H1 (cell line): ENCODE measurements at regions not wholly inside any gene's neighbourhood (a gene's known extent, or its start where the extent isn't known, plus 50 kb on each side); places are given as distances from the start of the nearest gene placed in this dataset.

Experiments used
- CTCF ChIA-PET: fragments of 300-600 bp; sonication (Branson Sonifier 250); formaldehyde crosslinking; loops from one replicate; lab custom pipeline; 2021; ENCODE audit not compliant: partially characterized antibody; lab: Charles Lee
- POLR2A ChIA-PET: fragments of 300-600 bp; sonication (Branson Sonifier 250); formaldehyde crosslinking; loops from one replicate; lab custom pipeline; 2021; ENCODE audit warnings: inconsistent platforms; ENCODE audit not compliant: partially characterized antibody; lab: Charles Lee
- DNase-seq, 2 experiments: peaks; one replicate each; pipeline versions ENCODE4 v3.0.0 to v3.0.0-alpha.2; 2010 to 2022; ENCODE audit warnings: low spot score in 2 of 2, low read depth in 1 of 2, mixed read lengths in 1 of 2
- FAIRE-seq: peaks from 2 replicates; lab custom pipeline; 2011; peaks lifted over from hg19 to GRCh38; lab: Jason Lieb, UNC
- H2AFZ ChIP-seq: 2 replicates; pipeline ENCODE4 v1.8.1; 2012; ENCODE audit warnings: low read length, inconsistent platforms
- H2AK5ac ChIP-seq: 2 replicates; pipeline ENCODE4 v1.6.1; 2013; ENCODE audit warnings: low read depth, low read length
- H2BK120ac ChIP-seq: replicated peaks from 2 replicates; pipeline ENCODE3; 2013; ENCODE audit warnings: low read depth, low read length, inconsistent platforms
- H2BK12ac ChIP-seq: 2 replicates; pipeline ENCODE4 v1.6.1; 2013; ENCODE audit warnings: low read depth, low read length
- H2BK15ac ChIP-seq: 2 replicates; pipeline ENCODE4 v1.6.1; 2013; ENCODE audit warnings: low read length
- H2BK20ac ChIP-seq: 2 replicates; pipeline ENCODE4 v1.6.1; 2013; ENCODE audit warnings: low read length
- H2BK5ac ChIP-seq: 2 replicates; pipeline ENCODE4 v1.6.1; 2013; ENCODE audit warnings: low read depth, low read length
- H3K14ac ChIP-seq: 2 replicates; pipeline ENCODE4 v1.6.1; 2013; ENCODE audit warnings: inconsistent platforms; ENCODE audit not compliant: insufficient read length
- H3K18ac ChIP-seq: 2 replicates; pipeline ENCODE4 v1.6.1; 2013; ENCODE audit warnings: low read length; ENCODE audit errors: extremely low read depth
- H3K23ac ChIP-seq: 2 replicates; pipeline ENCODE4 v1.6.1; 2013; ENCODE audit warnings: inconsistent platforms; ENCODE audit not compliant: insufficient read length
- H3K23me2 ChIP-seq: 2 replicates; pipeline ENCODE4 v1.6.1; 2013; ENCODE audit warnings: low read depth, low read length
- H3K27ac ChIP-seq: 2 replicates; pipeline ENCODE4 v1.6.1; 2011; ENCODE audit warnings: low read depth, low read length, inconsistent platforms
- H3K27me3 ChIP-seq, 4 experiments: replicated peaks in 1 of 4; 1 replicate in 1 of 4; 2 replicates in 3 of 4; pipeline versions ENCODE4 v1.6.1 to v1.8.1; 2011 to 2013; ENCODE audit warnings: low read length in 3 of 4, mild to moderate bottlenecking in 3 of 4, inconsistent platforms in 2 of 4, mixed read lengths in 2 of 4, moderate library complexity in 1 of 4; ENCODE audit not compliant: control insufficient read depth in 3 of 4, insufficient read depth in 3 of 4; ENCODE audit errors: extremely low read depth in 1 of 4
- H3K36me3 ChIP-seq, 4 experiments: 2 replicates each; pipeline versions ENCODE4 v1.6.1 to v1.8.1; 2011 to 2013; ENCODE audit warnings: mild to moderate bottlenecking in 4 of 4, low read length in 3 of 4, moderate library complexity in 2 of 4, control low read depth in 1 of 4, inconsistent platforms in 1 of 4; ENCODE audit not compliant: insufficient read depth in 4 of 4, control insufficient read depth in 2 of 4
- H3K4ac ChIP-seq: replicated peaks from 2 replicates; pipeline ENCODE3; 2013; ENCODE audit warnings: low read length, low read depth, mixed read lengths, inconsistent platforms; ENCODE audit not compliant: insufficient read length
- H3K4me1 ChIP-seq, 4 experiments: replicated peaks in 1 of 4; 1 replicate in 1 of 4; 2 replicates in 3 of 4; pipeline versions ENCODE4 v1.6.1 to v1.8.1; 2011 to 2013; ENCODE audit warnings: low read length in 3 of 4, inconsistent platforms in 2 of 4, mixed read lengths in 1 of 4; ENCODE audit not compliant: insufficient read depth in 4 of 4, control insufficient read depth in 3 of 4
- H3K4me2 ChIP-seq, 2 experiments: 2 replicates each; pipeline versions ENCODE4 v1.6.1 to v1.8.1; 2011 to 2013; ENCODE audit warnings: low read depth in 2 of 2, low read length in 2 of 2, control low read depth in 1 of 2, inconsistent platforms in 1 of 2, mild to moderate bottlenecking in 1 of 2; ENCODE audit not compliant: insufficient read depth in 1 of 2
- H3K4me3 ChIP-seq, 4 experiments: fragments of 200-600, 300-600 bp in 1 of 4; sonication (generic), shearing (Covaris generic), sonication (Bioruptor Twin) in 1 of 4; 2 replicates each; pipeline versions ENCODE4 v1.5.1 to v1.8.1; 2011 to 2016; ENCODE audit warnings: low read length in 4 of 4, low read depth in 3 of 4, control low read depth in 2 of 4, inconsistent platforms in 2 of 4, mild to moderate bottlenecking in 2 of 4, mixed read lengths in 1 of 4, moderate library complexity in 1 of 4; ENCODE audit not compliant: insufficient read depth in 2 of 4; ENCODE audit errors: extremely low read depth in 1 of 4
- H3K56ac ChIP-seq: replicated peaks from 2 replicates; pipeline ENCODE3; 2013; ENCODE audit warnings: low read depth, mild to moderate bottlenecking, mixed read lengths, low read length, inconsistent platforms; ENCODE audit not compliant: insufficient read length
- H3K79me1 ChIP-seq: 2 replicates; pipeline ENCODE4 v1.6.1; 2013; ENCODE audit warnings: low read depth, low read length, control low read depth
- H3K79me2 ChIP-seq, 2 experiments: 2 replicates each; pipeline versions ENCODE4 v1.6.1 to v1.8.1; 2012 to 2013; ENCODE audit warnings: low read length in 2 of 2, mild to moderate bottlenecking in 2 of 2, inconsistent platforms in 1 of 2; ENCODE audit not compliant: insufficient read depth in 2 of 2, control insufficient read depth in 1 of 2
- H3K9ac ChIP-seq, 4 experiments: replicated peaks in 1 of 4; 1 replicate in 1 of 4; 2 replicates in 3 of 4; pipeline versions ENCODE4 v1.6.1 to v1.8.1; 2011 to 2013; ENCODE audit warnings: low read depth in 3 of 4, low read length in 3 of 4, control low read depth in 2 of 4, mild to moderate bottlenecking in 2 of 4, moderate library complexity in 2 of 4, inconsistent platforms in 1 of 4; ENCODE audit errors: extremely low read depth in 1 of 4
- H3K9me3 ChIP-seq, 2 experiments: 2 replicates each; pipeline versions ENCODE4 v1.6.1 to v1.8.1; 2012 to 2013; ENCODE audit warnings: mild to moderate bottlenecking in 2 of 2, moderate library complexity in 2 of 2, control low read depth in 1 of 2, inconsistent platforms in 1 of 2, low read depth in 1 of 2, low read length in 1 of 2, mixed read lengths in 1 of 2; ENCODE audit not compliant: insufficient read depth in 2 of 2
- H4K20me1 ChIP-seq, 2 experiments: replicated peaks in 1 of 2; 2 replicates each; pipeline versions ENCODE3 to v1.8.1; 2011 to 2013; ENCODE audit warnings: inconsistent platforms in 2 of 2, low read length in 2 of 2, mild to moderate bottlenecking in 1 of 2; ENCODE audit not compliant: insufficient read depth in 2 of 2, control insufficient read depth in 1 of 2
- H4K5ac ChIP-seq: 2 replicates; pipeline ENCODE4 v1.6.1; 2013; ENCODE audit warnings: low read length, low read depth, mixed read lengths, inconsistent platforms; ENCODE audit not compliant: insufficient read length
- H4K8ac ChIP-seq: 2 replicates; pipeline ENCODE4 v1.8.0; 2013; ENCODE audit warnings: mild to moderate bottlenecking, moderate library complexity, low read length, inconsistent platforms; ENCODE audit not compliant: insufficient read depth; ENCODE audit errors: extremely low read depth
- H4K91ac ChIP-seq: replicated peaks from 2 replicates; pipeline ENCODE3; 2013; ENCODE audit warnings: low read length, mixed read lengths, inconsistent platforms; ENCODE audit not compliant: insufficient read length
- ASH2L ChIP-seq: fragments of 200-600, 300-600 bp; sonication (generic); IDR thresholded peaks from one replicate; pipeline ENCODE4 v1.7.1; 2017; ENCODE audit warnings: low read length
- CHD2 ChIP-seq: IDR thresholded peaks from 2 replicates; pipeline ENCODE4 v1.6.1; 2012; ENCODE audit warnings: low read length, improper control_type of control experiment
- EGR1 ChIP-seq: IDR thresholded peaks from 2 replicates; pipeline ENCODE4 v1.6.1; 2011; ENCODE audit warnings: low read depth, low read length, borderline replicate concordance
- EZH2 ChIP-seq: fragments of 200-600 bp; sonication (generic); IDR thresholded peaks from 2 replicates; pipeline ENCODE4 v1.7.1; 2012; ENCODE audit warnings: low read depth, mild to moderate bottlenecking, moderate library complexity, low read length, inconsistent platforms; ENCODE audit not compliant: severe bottlenecking
- HDAC2 ChIP-seq, 2 experiments: fragments of 300-600 bp in 1 of 2; sonication (generic) in 1 of 2; IDR thresholded peaks; 2 replicates each; pipeline ENCODE4 v1.6.1; 2011 to 2012; ENCODE audit warnings: low read depth in 2 of 2, low read length in 2 of 2, mild to moderate bottlenecking in 2 of 2, moderate library complexity in 2 of 2, borderline replicate concordance in 1 of 2, inconsistent platforms in 1 of 2
- KDM1A ChIP-seq: fragments of 200-600, 300-600 bp; sonication (generic); IDR thresholded peaks from 2 replicates; pipeline ENCODE4 v1.7.1; 2016; ENCODE audit warnings: mild to moderate bottlenecking, low read length, borderline replicate concordance
- KDM5A ChIP-seq: fragments of 200-600 bp; IDR thresholded peaks from 2 replicates; pipeline ENCODE4 v1.7.1; 2012; ENCODE audit warnings: mild to moderate bottlenecking, low read length, inconsistent platforms, mixed read lengths
- MAFK ChIP-seq: IDR thresholded peaks from 2 replicates; pipeline ENCODE4 v1.6.1; 2012; ENCODE audit warnings: low read depth, mild to moderate bottlenecking, improper control_type of control experiment, low read length
- NRF1 ChIP-seq: IDR thresholded peaks from 2 replicates; pipeline ENCODE4 v1.6.1; 2011; ENCODE audit warnings: mild to moderate bottlenecking, low read depth, low read length, improper control_type of control experiment
- POLR2A ChIP-seq, 2 experiments: IDR thresholded peaks; 1 replicate in 1 of 2; 2 replicates in 1 of 2; pipeline ENCODE4 v1.6.1; 2011; ENCODE audit warnings: low read depth in 2 of 2, low read length in 2 of 2, mild to moderate bottlenecking in 2 of 2; ENCODE audit errors: control extremely low read depth in 1 of 2
- RFX5 ChIP-seq: IDR thresholded peaks from 2 replicates; pipeline ENCODE4 v1.6.1; 2011; ENCODE audit warnings: low read depth, low read length, improper control_type of control experiment, borderline replicate concordance
- SIX5 ChIP-seq: IDR thresholded peaks from 2 replicates; pipeline ENCODE4 v1.6.1; 2011; ENCODE audit warnings: mild to moderate bottlenecking, low read depth, low read length
- SP4 ChIP-seq: IDR thresholded peaks from 2 replicates; pipeline ENCODE4 v1.6.1; 2012; ENCODE audit warnings: low read length, inconsistent platforms
- TAF1 ChIP-seq: IDR thresholded peaks from 2 replicates; pipeline ENCODE4 v1.6.1; 2011; ENCODE audit warnings: mild to moderate bottlenecking, low read depth, low read length
- TBP ChIP-seq: IDR thresholded peaks from 2 replicates; pipeline ENCODE4 v1.6.1; 2011; ENCODE audit warnings: low read depth, low read length, improper control_type of control experiment
- YY1 ChIP-seq: IDR thresholded peaks from 2 replicates; pipeline ENCODE4 v1.6.1; 2011; ENCODE audit warnings: low read depth, mild to moderate bottlenecking, low read length
- WGBS, 2 experiments: shearing (Covaris generic) in 1 of 2; methylation state at CpG; one replicate each; pipeline versions ENCODE4 v1.1.6 to v1.1.7; 2013 to 2015; ENCODE audit warnings: low lambda C conversion rate in 2 of 2, mixed read lengths in 2 of 2, inconsistent platforms in 1 of 2, low coverage in 1 of 2, missing lambda C conversion rate in 1 of 2; ENCODE audit not compliant: insufficient replicate concordance in 2 of 2, insufficient coverage in 1 of 2, insufficient read length in 1 of 2; ENCODE audit errors: extremely low coverage in 1 of 2, missing lambda C conversion rate in 1 of 2; 5-methylcytosine and 5-hydroxymethylcytosine counted together
- TF ChIP-seq, protein P1 (sequence below): IDR thresholded peaks from 2 replicates; pipeline ENCODE4 v1.6.1; 2012; ENCODE audit warnings: inconsistent platforms

DNA sequence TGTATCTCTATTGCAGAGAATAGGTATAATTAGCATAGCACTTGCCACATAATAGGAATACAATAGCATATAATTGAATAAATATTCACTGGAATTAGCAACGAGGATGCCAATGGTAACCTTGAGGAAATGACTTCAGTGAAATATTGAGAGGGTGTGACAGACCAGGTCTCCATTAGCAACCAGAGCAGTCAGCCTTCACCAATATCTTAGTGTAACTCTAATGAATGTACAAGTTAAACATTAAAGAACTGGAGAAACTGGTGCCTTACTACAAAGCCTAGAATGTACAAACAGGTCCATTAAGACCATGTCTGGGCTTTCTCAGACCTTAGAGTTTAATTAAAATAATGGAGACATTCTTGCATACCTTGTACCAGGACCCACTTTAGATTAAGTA is 143.0 kb downstream of the MAGEB17 start:
- H3K56ac ChIP-seq = no peak overlapping the region
- no peak overlapping the region for H4K8ac ChIP-seq
- H3K36me3 ChIP-seq = no peaks in the 10 kb centered on the region
- no peak overlapping the region for H3K23ac ChIP-seq
- no peak overlapping the region for H4K5ac ChIP-seq
- no peaks in the 10 kb centered on the region for H3K23me2 ChIP-seq
- H3K4me1 ChIP-seq = peaks cover 0 to 10% (median 5%) of the 10 kb centered on the region in 4 experiments; a peak in 4 of 7 replicates
- H2AFZ ChIP-seq = no peak overlapping the region
- no peaks in the 10 kb centered on the region for H3K27me3 ChIP-seq
- H3K14ac ChIP-seq = no peak overlapping the region
- no peak overlapping the region for H3K4me2 ChIP-seq
- no peak overlapping the region for H3K9ac ChIP-seq
- H4K91ac ChIP-seq = no peak overlapping the region
- ChIA-PET CTCF (no interaction called here), POLR2A (no interaction called here)
- H3K4ac ChIP-seq = no peak overlapping the region
- H2BK12ac ChIP-seq = no peak overlapping the region
- no peak overlapping the region for H3K18ac ChIP-seq
- 83% methylated on average over 1 of the region's 1 CpG; no CpG with 5 or more reads in 1 of the 2 experiments for WGBS, 2 experiments
- H2BK15ac ChIP-seq = no peak overlapping the region
- no peak overlapping the region for H2AK5ac ChIP-seq
- DNase-seq (no peak), FAIRE-seq (no peak)
- H2BK5ac ChIP-seq = no peak overlapping the region
- H3K9me3 ChIP-seq = no peaks in the 10 kb centered on the region
- H2BK20ac ChIP-seq = no peak overlapping the region
- no peaks in the 10 kb centered on the region for H4K20me1 ChIP-seq
- H3K79me2 ChIP-seq = no peaks in the 10 kb centered on the region
- no peak overlapping the region for H3K4me3 ChIP-seq
- no peak overlapping the region for H2BK120ac ChIP-seq
- H3K27ac ChIP-seq = no peak overlapping the region
- H3K79me1 ChIP-seq = no peaks in the 10 kb centered on the region
- TF ChIP-seq RFX5 (no peak), NRF1 (no peak), CHD2 (no peak), POLR2A (IDR thresholded peaks at IDR 0.05; ENCODE audit: control extremely low read depth in 1 of 2, low read depth in 2 of 2, low read length in 2 of 2) (no peak), SIX5 (no peak), MAFK (no peak), KDM1A (no peak), HDAC2 (IDR thresholded peaks at IDR 0.05; ENCODE audit: borderline replicate concordance in 1 of 2, low read depth in 2 of 2, low read length in 2 of 2) (no peak), EZH2 (no peak), ASH2L (no peak), EGR1 (no peak), KDM5A (no peak), TAF1 (no peak), SP4 (no peak), TBP (no peak), YY1 (no peak)
- TF ChIP-seq, protein P1, sequence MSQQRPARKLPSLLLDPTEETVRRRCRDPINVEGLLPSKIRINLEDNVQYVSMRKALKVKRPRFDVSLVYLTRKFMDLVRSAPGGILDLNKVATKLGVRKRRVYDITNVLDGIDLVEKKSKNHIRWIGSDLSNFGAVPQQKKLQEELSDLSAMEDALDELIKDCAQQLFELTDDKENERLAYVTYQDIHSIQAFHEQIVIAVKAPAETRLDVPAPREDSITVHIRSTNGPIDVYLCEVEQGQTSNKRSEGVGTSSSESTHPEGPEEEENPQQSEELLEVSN = no peak
